GM18909 (cell line): ENCODE measurements at regions not wholly inside any gene's neighbourhood (a gene's known extent, or its start where the extent isn't known, plus 50 kb on each side); places are given as distances from the start of the nearest gene placed in this dataset.
"Not testable (repeated sequence)": the region's sequence is repeated elsewhere in the genome, so short reads cannot be mapped to it uniquely, and the experiment has no call there.

ENCODE experiments used
- ATAC-seq: cut with Tn5 transposase; IDR thresholded peaks from one replicate; pipeline ENCODE4 v1.9.1; 2021; ENCODE audit warnings: mild to moderate bottlenecking; ENCODE audit not compliant: unreplicated experiment, poor library complexity

GRCh38 chr17:37859451-37859850 is 64.8 kb upstream of the TBC1D3K start:
- no peak for ATAC-seq

GRCh38 chr17:37858391-37858790 is 65.8 kb upstream of the TBC1D3K start:
- not testable (repeated sequence) for ATAC-seq

GRCh38 chr17:37856245-37856644 is 68.0 kb upstream of the TBC1D3K start:
- ATAC-seq: no peak

- ATAC-seq: no peak
Measured at GRCh38 chr17:37849617-37849972, 74.6 kb upstream of the TBC1D3K start.

- peak; percentile 55 for ATAC-seq
Measured at GRCh38 chr17:37848690-37849616, 75.3 kb upstream of the TBC1D3K start.

GRCh38 chr17:37847811-37848331 is 76.3 kb upstream of the TBC1D3K start:
- no peak for ATAC-seq

- no peak for ATAC-seq
Measured at GRCh38 chr17:37847102-37847501, 77.1 kb upstream of the TBC1D3K start.

- ATAC-seq: no peak
Measured at GRCh38 chr17:37844977-37845293, 79.3 kb upstream of the TBC1D3K start.

GRCh38 chr17:37844158-37844976 is 79.8 kb upstream of the TBC1D3K start:
- peak; percentile 65 for ATAC-seq

- no peak for ATAC-seq
Measured at GRCh38 chr17:37842401-37842800, 81.8 kb upstream of the TBC1D3K start.

GRCh38 chr17:37841232-37841631 is 83.0 kb upstream of the TBC1D3K start:
- ATAC-seq: no peak

GRCh38 chr17:37840576-37840975 is 83.6 kb upstream of the TBC1D3K start:
- no peak for ATAC-seq

- ATAC-seq: no peak
Measured at GRCh38 chr17:37839196-37839978, 84.8 kb upstream of the TBC1D3K start.

GRCh38 chr17:37838276-37838675 is 85.9 kb upstream of the TBC1D3K start:
- ATAC-seq: no peak

GRCh38 chr17:37836593-37836992 is 87.6 kb upstream of the TBC1D3K start:
- no peak for ATAC-seq

- ATAC-seq: no peak
Measured at GRCh38 chr17:37834168-37834567, 89.3 kb upstream of the HNF1B start.

GRCh38 chr17:37833237-37833859 is 88.5 kb upstream of the HNF1B start:
- ATAC-seq: peak; percentile 55

GRCh38 chr17:37831986-37832385 is 87.1 kb upstream of the HNF1B start:
- ATAC-seq: no peak

- ATAC-seq: no peak
Measured at GRCh38 chr17:37831492-37831891, 86.6 kb upstream of the HNF1B start.
